Brain microvascular endothelial cell (primary cell): ENCODE measurements at regions not wholly inside any gene's neighbourhood (a gene's known extent, or its start where the extent isn't known, plus 50 kb on each side); places are given as distances from the start of the nearest gene placed in this dataset.

Experiments
- DNase-seq: peaks from one replicate; pipeline ENCODE4 v3.0.0-alpha.2; 2020
- H3K27ac ChIP-seq: fragments of 250-450 bp; sonication (Bioruptor Pico); 2 replicates; pipeline ENCODE4 v1.5.1; 2020; ENCODE audit warnings: mild to moderate bottlenecking, moderate library complexity
- H3K27me3 ChIP-seq: fragments of 250-450 bp; sonication (Bioruptor Pico); replicated peaks from 2 replicates; pipeline ENCODE4 v1.5.1; 2020; ENCODE audit warnings: mild to moderate bottlenecking
- H3K36me3 ChIP-seq: fragments of 250-450 bp; sonication (Bioruptor Pico); replicated peaks from 2 replicates; pipeline ENCODE4 v1.5.1; 2020; ENCODE audit warnings: mild to moderate bottlenecking
- H3K4me3 ChIP-seq: 2 replicates; pipeline ENCODE4 v1.5.1; 2011; ENCODE audit warnings: low read depth, mild to moderate bottlenecking, control low read depth, low read length, moderate library complexity
- CTCF ChIP-seq: IDR thresholded peaks from 2 replicates; pipeline ENCODE4 v1.5.1; 2011; ENCODE audit warnings: low read depth, mild to moderate bottlenecking, moderate library complexity, low read length, control low read depth, inconsistent platforms; ENCODE audit errors: missing control alignments
- in situ Hi-C: cut with HindIII; loops from 2 replicates; pipeline ENCODE4 v1.10.0; 2017; ENCODE audit warnings: low sequenced_read_pairs, low pct_ligation_motif_present

- Histone ChIP-seq H3K27ac (no peak overlapping the region), H3K36me3 (no peaks in the 10 kb centered on the region), H3K27me3 (no peaks in the 10 kb centered on the region), H3K4me3 (no peak overlapping the region)
- no peak for DNase-seq
- in situ Hi-C loops: no loop called here
- no peak for TF ChIP-seq CTCF
These were observed 303.1 kb downstream of the ELAVL2 start for GRCh38 chr9:23522952-23523351.

GRCh38 chr9:23524607-23525155, 301.4 kb downstream of the ELAVL2 start:
- DNase-seq: no peak
- TF ChIP-seq CTCF: no peak
- in situ Hi-C loops: no loop called here
- Histone ChIP-seq H3K36me3 (no peaks in the 10 kb centered on the region), H3K27me3 (no peaks in the 10 kb centered on the region), H3K4me3 (no peak overlapping the region), H3K27ac (no peak overlapping the region)

GRCh38 chr9:23526806-23527205, 299.2 kb downstream of the ELAVL2 start:
- H3K27me3 ChIP-seq: no peaks in the 10 kb centered on the region
- no peak for DNase-seq
- no peak overlapping the region for H3K27ac ChIP-seq
- TF ChIP-seq CTCF: no peak
- no peaks in the 10 kb centered on the region for H3K36me3 ChIP-seq
- no peak overlapping the region for H3K4me3 ChIP-seq
- in situ Hi-C loops: no loop called here

DNA sequence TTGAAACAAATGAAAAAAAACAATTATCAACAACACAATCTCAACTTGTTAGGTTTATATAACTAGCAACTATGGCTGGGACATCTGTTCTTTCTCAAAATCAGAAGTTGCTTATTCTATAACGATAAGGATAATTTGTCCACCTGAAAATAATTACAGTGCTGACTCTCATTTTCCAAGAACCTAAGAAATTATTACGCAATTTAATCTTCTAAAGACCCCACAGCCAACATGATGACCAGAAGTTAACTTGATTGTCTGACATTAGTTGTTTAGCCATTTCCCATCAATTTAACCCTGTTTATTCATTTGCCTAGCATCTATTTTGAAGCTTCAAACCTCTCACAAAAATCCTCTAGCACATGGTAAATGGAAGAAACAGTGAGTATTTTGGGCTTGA, 293.8 kb downstream of the ELAVL2 start:
- Histone ChIP-seq H3K4me3 (no peak overlapping the region), H3K27me3 (no peaks in the 10 kb centered on the region), H3K36me3 (no peaks in the 10 kb centered on the region), H3K27ac (no peak overlapping the region)
- no peak for DNase-seq
- TF ChIP-seq CTCF: no peak
- in situ Hi-C loops: no loop called here

DNA sequence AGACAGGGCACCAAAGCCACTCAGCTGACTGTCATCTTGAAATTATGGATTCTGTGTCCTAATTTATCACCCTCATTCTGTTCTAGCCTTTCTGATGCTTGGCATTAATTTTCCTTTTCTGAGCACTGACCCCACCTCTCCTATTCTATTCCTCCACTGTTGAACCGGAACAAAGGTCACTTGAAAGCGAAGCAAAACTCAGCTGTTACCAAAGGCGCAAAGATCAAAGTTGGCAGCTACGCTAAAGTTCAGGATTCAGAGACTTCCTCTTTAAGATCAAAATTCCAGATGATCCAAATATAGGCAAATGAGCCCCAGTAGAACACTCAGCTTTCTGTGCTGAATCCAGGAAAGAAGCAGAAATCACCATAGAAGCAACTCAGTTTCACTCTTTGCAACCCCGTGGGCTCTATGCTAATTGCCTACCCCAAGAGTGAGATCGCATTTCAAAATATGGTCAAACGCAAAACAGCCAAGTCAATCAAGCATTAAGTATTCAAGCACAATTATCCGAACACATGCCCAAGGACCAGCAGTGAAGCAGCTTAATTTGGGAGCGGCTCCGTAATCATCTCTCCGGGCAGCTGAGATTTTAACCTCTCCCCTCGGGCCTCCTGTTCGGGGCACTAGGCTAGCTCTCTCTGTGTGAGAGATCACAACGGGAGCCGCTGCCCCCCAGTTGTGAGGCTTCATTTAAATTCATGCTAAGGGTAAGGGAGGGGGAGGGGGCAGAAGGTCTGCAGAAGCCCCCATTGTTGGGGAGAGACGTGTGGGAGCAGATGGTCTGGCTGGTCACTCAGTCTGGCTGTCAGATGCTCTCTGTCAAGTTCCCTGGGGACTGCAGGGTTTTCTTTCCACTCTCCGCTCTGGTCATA, 288.6 kb downstream of the ELAVL2 start:
- peak overlapping the region; percentile 37 for H3K4me3 ChIP-seq
- no peak for TF ChIP-seq CTCF
- in situ Hi-C loops: no loop called here
- DNase-seq: no peak
- H3K27ac ChIP-seq: no peak overlapping the region
- no peaks in the 10 kb centered on the region for H3K36me3 ChIP-seq
- H3K27me3 ChIP-seq: no peaks in the 10 kb centered on the region
